Activated naive CD4-positive, alpha-beta T cell treated with anti-CD3 and anti-CD28 coated beads, Interleukin-2, amount 50 U/mL, for 72 hours (primary cell): ENCODE measurements at regions not wholly inside any gene's neighbourhood (a gene's known extent, or its start where the extent isn't known, plus 50 kb on each side); places are given as distances from the start of the nearest gene placed in this dataset.
"Not testable (repeated sequence)": the region's sequence is repeated elsewhere in the genome, so short reads cannot be mapped to it uniquely, and the experiment has no call there.

Experiments used
- ATAC-seq, 2 donors: fragments of 150-1000 bp; cut with Tn5 transposase; 2 replicates each; pipeline ENCODE4 v1.10.0; 2021; ENCODE audit warnings: mild to moderate bottlenecking in 2 of 2, moderate library complexity in 2 of 2
- DNase-seq, 2 donors: peaks; one replicate each; pipeline ENCODE4 v3.0.0; 2021 to 2022; ENCODE audit warnings: low spot score in 2 of 2
- H3K27ac Mint-ChIP-seq, 2 donors: one replicate each; pipeline ENCODE4 v1.8.0; 2022; ENCODE audit warnings: mild to moderate bottlenecking in 2 of 2, mixed read lengths in 2 of 2
- H3K36me3 Mint-ChIP-seq, 2 donors: one replicate each; pipeline ENCODE4 v1.8.0; 2022; ENCODE audit warnings: mixed read lengths in 2 of 2
- H3K9me3 Mint-ChIP-seq, 2 donors: one replicate each; pipeline ENCODE4 v1.8.0; 2022; ENCODE audit warnings: mixed read lengths in 2 of 2

- Mint-ChIP-seq H3K9me3 (no peaks in the 10 kb centered on the region), H3K27ac (no peak overlapping the region), H3K36me3 (no peaks in the 10 kb centered on the region)
- no peak for DNase-seq
- ATAC-seq: no peak
Observed at GRCh38 chr11:39345834-39346442, 2113.5 kb downstream of the LRRC4C start.

- no peak for ATAC-seq
- H3K36me3 Mint-ChIP-seq: no peaks in the 10 kb centered on the region
- DNase-seq: no peak
- H3K27ac Mint-ChIP-seq: no peak overlapping the region
- peaks cover 12 to 14% of the 10 kb centered on the region in 2 donors for H3K9me3 Mint-ChIP-seq
Observed at GRCh38 chr11:39341461-39341860, 2118.0 kb downstream of the LRRC4C start.

- not testable (repeated sequence) for H3K36me3 Mint-ChIP-seq, DNase-seq, H3K27ac Mint-ChIP-seq, H3K9me3 Mint-ChIP-seq, ATAC-seq
Observed at GRCh38 chr11:39333006-39333405, 2126.4 kb downstream of the LRRC4C start.

GRCh38 chr11:39327302-39327701, 2132.2 kb downstream of the LRRC4C start:
- ATAC-seq: no peak
- no peak for DNase-seq
- H3K27ac Mint-ChIP-seq: no peak overlapping the region
- no peaks in the 10 kb centered on the region for H3K9me3 Mint-ChIP-seq
- no peaks in the 10 kb centered on the region for H3K36me3 Mint-ChIP-seq

DNA sequence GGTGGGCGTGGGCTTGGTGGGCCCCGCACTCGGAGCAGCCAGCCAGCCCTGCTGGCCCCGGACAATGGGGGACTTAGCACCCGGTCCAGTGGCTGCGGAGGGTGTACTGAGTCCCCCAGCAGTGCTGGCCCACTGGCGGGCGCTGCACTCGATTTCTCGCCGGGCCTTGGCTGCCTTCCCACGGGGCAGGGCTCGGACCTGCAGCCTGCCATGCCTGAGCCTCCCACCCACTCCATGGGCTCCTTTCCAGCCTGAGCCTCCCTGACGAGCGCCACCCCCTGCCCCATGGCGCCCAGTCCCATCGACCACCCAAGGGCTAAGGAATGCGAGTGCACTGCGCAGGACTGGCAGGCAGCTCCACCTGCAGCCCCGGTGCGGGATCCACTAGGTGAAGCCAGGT, 2147.6 kb downstream of the LRRC4C start:
- ATAC-seq, DNase-seq: not testable (repeated sequence)
- H3K36me3 Mint-ChIP-seq: peaks cover 8 to 15% of the 10 kb centered on the region in 2 donors

GRCh38 chr11:39304586-39304985, 2154.9 kb downstream of the LRRC4C start:
- Mint-ChIP-seq H3K36me3 (peaks cover 0 to 4% of the 10 kb centered on the region in 2 donors), H3K27ac (no peak overlapping the region), H3K9me3 (peaks cover 7 to 15% of the 10 kb centered on the region in 2 donors)
- no peak for ATAC-seq
- DNase-seq: no peak

More for the DNA sequence above, 2147.6 kb downstream of the LRRC4C start:
- H3K9me3 Mint-ChIP-seq: peaks cover 21 to 25% of the 10 kb centered on the region in 2 donors
- not testable (repeated sequence) for H3K27ac Mint-ChIP-seq

DNA sequence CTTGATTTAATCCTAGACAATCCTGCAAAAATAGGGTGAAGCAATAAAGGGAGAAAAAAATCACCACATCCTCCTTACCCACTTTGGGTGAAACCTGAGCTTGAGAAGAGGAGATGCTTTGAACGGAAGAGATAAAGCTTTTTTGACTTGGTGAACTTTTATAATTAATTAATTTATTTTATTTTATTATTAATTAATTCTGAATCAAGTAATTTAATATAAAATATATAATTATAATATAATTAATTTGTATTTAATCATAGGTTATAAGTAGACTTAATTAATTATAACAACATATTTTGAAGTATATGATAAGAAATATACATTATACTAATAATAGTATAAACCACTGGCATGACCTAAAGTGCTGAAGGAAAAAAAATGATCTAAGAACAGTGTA, 2164.8 kb downstream of the LRRC4C start:
- no peak for DNase-seq
- Mint-ChIP-seq H3K9me3 (peaks cover 29 to 32% of the 10 kb centered on the region in 2 donors), H3K27ac (no peak overlapping the region), H3K36me3 (peaks cover 0 to 5% of the 10 kb centered on the region in 2 donors)
- no peak for ATAC-seq

GRCh38 chr11:39288011-39288410, 2171.4 kb downstream of the LRRC4C start:
- DNase-seq (no peak), ATAC-seq (no peak)
- Mint-ChIP-seq H3K9me3 (peaks cover 16 to 35% of the 10 kb centered on the region in 2 donors), H3K27ac (no peak overlapping the region), H3K36me3 (no peaks in the 10 kb centered on the region)

DNA sequence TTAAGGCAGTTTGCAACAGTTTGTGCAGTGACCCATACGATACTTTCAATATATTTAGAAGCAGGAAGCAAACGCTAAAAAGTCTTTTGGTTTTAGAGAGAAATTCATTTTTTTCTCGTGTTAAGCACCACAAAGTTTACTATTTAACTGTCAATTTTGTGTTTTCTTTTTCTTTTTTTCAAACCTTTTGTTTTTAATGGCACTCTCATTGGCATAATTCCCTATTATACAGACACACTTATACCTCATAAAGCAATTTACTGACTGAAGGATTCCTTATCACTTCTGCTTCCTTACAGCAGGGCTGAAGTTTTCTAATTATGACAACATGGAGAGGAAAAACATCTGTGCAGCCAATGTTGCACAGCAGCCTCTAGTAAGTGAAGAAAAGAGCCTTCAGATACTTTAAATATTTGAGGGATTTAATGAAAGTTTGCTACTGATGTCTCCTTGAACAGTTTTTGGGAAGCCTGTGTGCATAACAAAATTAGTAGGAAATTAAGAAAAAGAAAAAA, 2191.2 kb downstream of the LRRC4C start:
- no peak for ATAC-seq
- DNase-seq: no peak
- peaks cover 9 to 13% of the 10 kb centered on the region in 2 donors for H3K9me3 Mint-ChIP-seq
- no peak overlapping the region for H3K27ac Mint-ChIP-seq
- H3K36me3 Mint-ChIP-seq: peaks cover 0 to 5% of the 10 kb centered on the region in 2 donors

GRCh38 chr11:39255648-39256047, 2203.8 kb downstream of the LRRC4C start:
- no peak for DNase-seq
- no peak overlapping the region for H3K27ac Mint-ChIP-seq
- H3K36me3 Mint-ChIP-seq: peaks cover 0 to 28% of the 10 kb centered on the region in 2 donors
- ATAC-seq: no peak
- peaks cover 21 to 32% of the 10 kb centered on the region in 2 donors for H3K9me3 Mint-ChIP-seq

DNA sequence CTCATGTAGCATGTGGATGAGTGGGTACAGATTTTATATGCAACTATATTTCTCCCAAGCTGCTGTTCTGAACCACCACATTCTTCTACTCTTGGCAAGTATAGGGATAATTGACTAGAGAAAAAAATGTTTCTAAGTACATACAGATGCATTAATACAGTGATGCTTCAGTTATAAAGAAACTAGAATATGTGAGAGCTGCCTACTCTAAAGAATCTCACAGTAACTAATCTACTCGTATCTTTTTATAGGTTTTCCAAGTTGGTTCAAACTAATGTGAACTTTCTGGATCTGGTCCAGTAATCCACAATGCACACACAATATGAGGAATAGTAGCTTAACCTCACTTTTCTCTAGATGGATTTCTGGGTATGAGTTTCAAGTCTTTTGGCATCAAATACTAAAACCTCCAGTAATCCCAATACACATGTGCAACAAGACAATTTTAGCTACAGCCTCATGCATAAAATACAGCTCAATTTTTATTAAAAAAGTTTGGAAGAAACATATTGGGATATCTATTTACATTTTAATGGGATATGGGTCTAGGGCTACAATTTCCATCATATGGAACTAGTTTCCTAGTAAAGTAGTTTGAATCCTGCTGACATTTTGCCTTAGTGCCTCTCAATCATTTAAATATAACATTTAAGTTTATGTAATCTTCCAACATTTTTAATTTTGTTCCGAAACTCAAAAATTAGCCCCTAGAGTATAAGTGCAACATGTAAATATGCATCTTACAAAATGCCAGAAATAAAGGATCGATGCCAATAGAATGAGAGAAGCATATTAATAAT, 2209.7 kb downstream of the LRRC4C start:
- no peak for DNase-seq
- Mint-ChIP-seq H3K9me3 (peaks cover 11 to 23% of the 10 kb centered on the region in 2 donors), H3K27ac (no peak overlapping the region), H3K36me3 (peaks cover 0 to 8% of the 10 kb centered on the region in 2 donors)
- no peak for ATAC-seq

- DNase-seq: no peak
Observed at GRCh38 chr11:39247570-39248137, 2211.8 kb downstream of the LRRC4C start.

GRCh38 chr11:39239553-39239952, 2219.9 kb downstream of the LRRC4C start:
- H3K9me3 Mint-ChIP-seq: peaks cover 11 to 18% of the 10 kb centered on the region in 2 donors
- DNase-seq: no peak
- no peak for ATAC-seq
- H3K36me3 Mint-ChIP-seq: no peaks in the 10 kb centered on the region
- no peak overlapping the region for H3K27ac Mint-ChIP-seq

More at GRCh38 chr11:39247570-39248137, 2211.8 kb downstream of the LRRC4C start:
- no peaks in the 10 kb centered on the region for H3K36me3 Mint-ChIP-seq
- peaks cover 4 to 14% of the 10 kb centered on the region in 2 donors for H3K9me3 Mint-ChIP-seq
- no peak overlapping the region for H3K27ac Mint-ChIP-seq
- ATAC-seq: no peak

DNA sequence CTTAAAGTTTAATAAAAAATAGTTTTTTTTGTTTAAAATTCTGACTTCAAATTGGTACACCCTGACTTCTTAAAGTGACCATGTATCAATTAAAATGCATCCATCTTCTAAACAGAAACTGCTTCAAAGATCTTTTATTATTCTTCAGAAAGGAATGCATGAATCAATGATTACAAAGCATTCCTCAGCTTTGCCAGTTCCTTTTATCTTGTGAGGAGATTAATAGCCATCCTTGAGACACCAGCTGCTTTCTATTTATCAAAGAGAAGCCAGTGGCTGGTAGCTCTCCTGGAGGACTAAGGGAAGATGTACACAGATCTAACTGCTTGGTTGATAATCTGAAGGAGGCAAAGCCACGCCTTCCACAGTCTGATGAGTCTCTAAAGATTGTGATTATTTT, 2222.5 kb downstream of the LRRC4C start:
- Mint-ChIP-seq H3K36me3 (peaks cover 7 to 9% of the 10 kb centered on the region in 2 donors), H3K9me3 (peaks cover 21 to 31% of the 10 kb centered on the region in 2 donors), H3K27ac (no peak overlapping the region)
- DNase-seq (no peak), ATAC-seq (no peak)

GRCh38 chr11:39221550-39222138, 2237.8 kb downstream of the LRRC4C start:
- H3K9me3 Mint-ChIP-seq: peaks cover 13 to 14% of the 10 kb centered on the region in 2 donors
- no peak for ATAC-seq
- no peak for DNase-seq
- H3K36me3 Mint-ChIP-seq: no peaks in the 10 kb centered on the region
- H3K27ac Mint-ChIP-seq: no peak overlapping the region

DNA sequence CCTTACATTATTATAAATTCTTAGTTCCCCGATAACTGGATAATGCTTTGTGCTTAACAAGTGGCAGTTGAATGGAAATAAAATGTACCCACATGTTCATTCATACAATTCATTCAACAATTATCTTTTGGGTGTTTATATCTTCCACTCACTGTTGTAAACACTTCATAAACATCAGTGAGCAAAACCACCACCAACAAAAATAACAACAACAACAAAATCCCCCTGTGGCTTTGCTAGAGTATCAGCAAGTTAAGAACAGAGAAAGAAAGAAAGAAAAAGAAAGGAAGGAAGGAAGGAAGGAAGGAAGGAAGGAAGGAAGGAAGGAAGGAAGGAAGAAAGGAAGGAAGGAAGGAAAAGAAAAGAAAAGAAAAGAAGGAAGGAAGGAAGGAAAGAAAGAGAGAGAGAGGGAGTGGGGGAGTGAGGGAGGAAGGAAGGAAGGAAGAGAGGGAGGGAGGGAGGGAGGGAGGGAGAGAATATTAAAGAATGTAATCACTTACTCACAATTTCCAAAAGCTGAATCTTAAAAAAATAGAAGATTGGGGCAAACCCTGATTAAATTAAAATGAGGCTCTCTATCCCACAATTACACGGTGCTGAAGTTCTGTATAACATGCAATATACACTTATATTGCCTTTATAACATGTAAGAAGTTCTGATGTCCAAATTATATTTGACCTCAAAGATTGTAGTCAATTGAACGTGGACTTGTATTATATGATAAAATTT, 2238.8 kb downstream of the LRRC4C start:
- H3K27ac Mint-ChIP-seq: no peak overlapping the region
- H3K9me3 Mint-ChIP-seq: peaks cover 17% of the 10 kb centered on the region in 2 donors
- DNase-seq (no peak), ATAC-seq (no peak)
- H3K36me3 Mint-ChIP-seq: no peaks in the 10 kb centered on the region
